Stimulated activated CD4-positive, alpha-beta T cell treated with anti-CD3 and anti-CD28 coated beads, Interleukin-12 subunit alpha, Interleukin-12 subunit beta, amount 100 ng/mL, for 24 hours (primary cell): ENCODE measurements at regions not wholly inside any gene's neighbourhood (a gene's known extent, or its start where the extent isn't known, plus 50 kb on each side); places are given as distances from the start of the nearest gene placed in this dataset.

Experiments
- DNase-seq, 2 experiments: peaks; one replicate each; pipeline ENCODE4 v3.0.0-alpha.2; 2020; ENCODE audit warnings: low read depth in 2 of 2

DNA sequence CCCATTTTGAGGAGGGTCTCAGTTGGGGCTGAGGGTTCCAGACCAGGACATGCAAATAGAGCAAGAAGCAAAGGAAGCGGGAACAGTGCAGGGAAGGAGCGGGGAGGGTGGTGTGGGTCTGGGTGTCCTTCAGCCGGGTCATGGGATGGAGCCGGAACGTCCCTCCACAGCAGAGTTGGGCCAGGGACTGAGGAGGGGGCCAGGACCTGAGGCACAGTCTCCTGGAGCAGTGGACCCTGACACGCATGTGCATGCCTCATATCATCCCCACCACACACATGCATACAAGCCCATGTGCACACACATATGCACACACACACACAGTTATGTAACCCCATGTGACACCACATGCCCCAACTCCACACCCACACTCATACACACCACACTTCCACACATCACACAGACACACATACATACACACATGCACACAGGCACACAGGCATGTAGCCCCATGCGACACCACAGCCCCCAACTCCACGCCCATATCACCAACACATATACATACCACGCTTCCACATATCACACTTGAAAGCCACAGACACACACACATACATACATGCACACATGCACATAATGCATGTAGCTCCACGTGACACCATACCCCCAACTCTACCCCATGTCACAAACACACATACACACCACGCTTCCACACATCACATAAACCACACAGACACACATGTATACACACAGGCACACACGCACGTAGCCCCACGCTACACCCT is 1026.6 kb downstream of the BRD1 start:
- DNase-seq = no peak

DNA sequence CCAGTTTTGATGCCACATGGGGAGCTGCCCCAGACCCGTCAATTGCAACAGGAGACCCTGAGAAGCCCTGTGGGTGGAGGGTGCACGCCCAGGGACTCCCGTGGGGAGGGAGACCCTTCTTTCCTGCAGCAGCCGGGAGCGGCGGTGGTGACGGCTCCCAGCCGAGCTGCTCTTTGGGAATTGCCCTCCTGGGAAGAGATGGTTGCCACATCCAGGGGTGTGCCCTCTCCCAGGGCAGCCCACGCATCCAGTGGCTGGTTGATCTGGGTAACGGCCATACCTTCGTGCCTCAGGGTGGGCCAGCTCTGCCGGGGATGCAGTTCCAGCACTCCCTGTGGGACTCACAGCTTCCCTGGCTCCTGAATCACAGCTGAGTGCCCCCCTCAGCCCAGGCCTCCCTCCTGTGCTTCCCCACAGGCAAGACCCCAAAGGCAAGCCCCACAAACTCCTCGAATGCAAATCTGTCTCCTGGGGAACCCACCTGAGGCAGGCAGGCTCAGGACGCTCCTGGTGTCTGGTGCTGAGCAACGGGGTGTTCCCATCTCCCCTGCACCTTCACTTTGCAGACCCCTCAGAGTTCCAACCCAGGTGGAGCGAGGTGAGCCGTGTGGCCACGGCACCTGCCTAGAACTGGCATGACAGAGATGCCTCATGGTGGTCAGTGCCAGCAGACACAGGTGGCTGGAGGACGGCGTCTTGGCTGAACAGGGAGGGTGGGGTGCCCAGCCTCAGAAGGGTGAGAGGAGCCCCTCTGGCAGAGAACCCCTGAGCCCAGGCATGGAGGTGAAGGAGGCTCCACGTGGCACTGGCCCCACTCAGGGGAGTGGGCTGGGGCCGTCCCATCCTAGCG is 1027.4 kb downstream of the BRD1 start:
- no peak for DNase-seq

DNA sequence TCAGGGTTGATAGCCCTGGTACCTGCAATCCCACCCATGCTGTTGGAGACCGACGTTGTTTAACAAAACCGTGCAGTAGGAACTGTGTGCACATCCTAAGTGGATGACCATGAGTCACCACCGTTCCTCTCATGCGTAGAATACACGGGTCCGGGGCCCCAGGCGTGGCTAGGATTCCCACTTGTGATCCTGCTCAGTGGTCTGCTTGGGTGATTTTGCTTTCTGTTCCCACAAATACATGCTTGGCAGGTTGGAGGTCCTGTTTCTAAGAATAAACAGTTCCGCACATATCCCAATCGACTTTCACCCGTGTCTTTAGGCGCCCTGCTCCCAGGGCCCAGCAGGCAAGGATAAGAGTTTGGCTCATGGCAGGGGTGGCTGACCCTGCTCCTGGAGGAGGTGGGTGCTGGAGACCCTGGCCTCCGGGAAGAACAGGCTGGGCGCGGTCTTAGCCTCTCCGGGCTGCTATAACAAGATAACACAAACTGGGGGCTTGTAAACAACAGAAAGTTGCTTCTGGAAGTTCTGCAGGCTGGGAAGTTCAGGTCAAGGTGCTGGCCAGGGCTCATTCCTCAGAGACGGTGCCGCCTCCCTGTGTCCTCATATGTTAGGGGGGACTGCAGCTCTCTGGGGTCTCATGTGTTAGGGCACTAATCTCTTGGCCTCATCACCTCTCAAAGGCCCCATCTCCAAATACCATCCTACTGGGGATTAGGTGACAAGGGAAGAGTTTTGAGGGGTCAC is 1028.3 kb downstream of the BRD1 start:
- DNase-seq = no peak

DNA sequence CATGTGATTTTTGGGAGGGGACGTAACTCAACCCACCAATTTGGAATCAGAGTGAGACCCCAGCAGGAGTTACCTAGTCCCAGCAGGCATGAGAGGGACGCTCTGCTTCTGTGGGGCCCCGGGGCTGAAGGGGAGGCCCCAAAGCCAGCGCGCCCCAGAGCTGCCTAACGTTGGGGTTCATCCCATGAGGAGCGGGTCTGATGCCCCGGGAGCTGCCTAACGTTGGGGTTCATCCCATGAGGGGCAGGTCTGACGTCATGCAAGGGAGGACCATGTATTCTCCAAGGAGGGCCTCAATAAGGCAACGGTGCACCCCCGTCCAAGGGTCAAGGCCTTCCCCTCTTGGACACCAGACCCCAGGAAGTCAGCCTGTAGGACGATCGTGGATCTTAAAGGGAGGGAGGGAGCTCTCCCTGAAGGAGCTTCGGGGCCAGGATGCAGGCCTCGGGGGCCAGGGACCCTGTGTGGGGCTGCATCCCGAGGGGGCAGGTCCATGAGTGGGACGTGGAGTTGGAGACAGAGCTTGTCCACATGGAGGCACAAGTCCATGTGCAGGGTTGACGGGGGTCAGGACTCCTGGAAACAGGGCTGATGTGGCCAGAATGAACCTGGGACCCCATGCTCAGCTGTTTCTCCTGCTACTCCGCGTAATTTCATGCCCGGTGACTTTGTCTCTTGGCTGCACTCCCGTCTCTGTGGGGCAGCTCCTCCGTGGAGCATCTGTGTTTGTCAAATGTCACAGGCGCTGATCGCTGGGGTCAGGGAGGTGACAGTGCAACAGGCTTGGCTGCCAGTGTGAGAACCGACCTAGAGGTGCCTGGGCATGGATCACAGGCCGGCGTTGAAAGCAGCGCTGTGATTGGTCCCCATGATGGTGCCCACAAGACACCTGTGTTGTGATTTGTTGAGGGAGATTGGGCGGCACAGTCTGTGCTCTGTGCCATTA is 1029.1 kb downstream of the BRD1 start:
- DNase-seq = no peak

DNA sequence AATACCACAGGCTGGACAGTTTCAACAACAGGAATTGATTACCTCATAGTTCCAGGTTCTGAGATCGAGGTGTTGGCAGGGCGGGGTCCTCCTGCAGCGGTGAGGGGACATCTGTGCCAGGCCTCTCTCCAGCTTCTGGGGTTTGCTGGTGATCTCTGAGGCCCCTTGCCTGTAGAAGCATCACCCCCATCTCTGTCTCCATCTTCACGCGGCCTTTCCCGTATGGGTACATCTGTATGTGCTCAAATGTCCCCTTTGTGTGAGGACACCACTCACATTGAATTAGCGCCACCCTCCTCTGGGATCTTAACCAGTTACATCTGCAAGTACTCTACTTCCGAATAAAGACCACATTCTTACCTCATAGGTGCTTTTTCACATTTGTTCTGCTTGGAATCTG is 1029.9 kb downstream of the BRD1 start:
- no peak for DNase-seq

DNA sequence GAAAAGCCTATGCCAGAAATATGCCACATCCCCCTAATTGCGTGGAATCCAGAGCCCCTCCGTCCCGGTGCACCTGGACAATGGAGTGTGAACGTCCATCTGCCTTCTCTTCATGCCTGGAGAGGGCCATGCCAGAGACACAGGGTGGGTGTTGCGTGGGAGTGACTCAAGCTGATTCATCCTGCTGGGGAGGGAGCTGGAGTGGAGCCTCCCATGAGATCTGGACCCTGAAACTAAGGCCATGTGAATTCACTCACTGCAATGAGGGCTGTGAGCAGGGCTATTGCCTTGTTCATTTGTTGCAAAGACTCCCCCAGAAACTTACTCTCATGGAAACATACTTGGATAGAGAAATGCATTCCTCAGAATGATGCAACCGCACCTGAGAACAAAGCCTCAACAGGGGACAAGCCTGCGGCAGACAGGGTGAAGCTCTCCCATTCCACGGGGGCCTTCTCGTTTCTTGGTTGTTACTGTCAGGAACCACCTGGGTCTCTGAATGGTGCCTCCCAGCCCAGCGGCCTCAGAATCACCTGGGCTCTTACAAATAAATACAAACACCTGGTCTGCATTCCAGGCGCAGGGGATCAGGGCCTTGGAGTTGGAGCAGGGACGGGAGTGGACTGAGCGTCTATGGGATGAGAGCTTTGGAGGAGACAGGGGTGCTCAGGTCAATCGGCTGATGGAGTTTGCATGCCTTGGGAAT is 1031.2 kb downstream of the BRD1 start:
- DNase-seq = no peak

DNA sequence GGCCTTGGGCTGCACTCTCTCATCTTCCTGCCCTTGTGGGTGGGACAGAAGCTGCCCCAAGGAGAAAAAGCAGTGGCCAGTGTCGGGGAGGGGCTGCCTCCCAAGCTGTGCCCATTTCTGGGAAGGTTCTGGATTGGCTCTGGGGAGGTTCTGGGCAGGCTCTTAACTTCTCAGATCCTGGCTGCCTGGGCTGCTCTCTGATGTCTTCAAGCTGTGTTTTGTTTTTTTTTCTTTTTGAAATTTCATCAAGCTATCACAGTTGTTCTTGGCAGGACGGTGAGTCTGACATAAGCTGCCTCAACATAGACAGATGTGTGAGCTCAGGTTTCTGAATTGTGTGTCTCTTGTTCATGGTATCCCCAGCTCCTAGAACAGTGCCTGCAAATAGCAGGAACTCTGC is 1032.0 kb downstream of the BRD1 start:
- DNase-seq = no peak

DNA sequence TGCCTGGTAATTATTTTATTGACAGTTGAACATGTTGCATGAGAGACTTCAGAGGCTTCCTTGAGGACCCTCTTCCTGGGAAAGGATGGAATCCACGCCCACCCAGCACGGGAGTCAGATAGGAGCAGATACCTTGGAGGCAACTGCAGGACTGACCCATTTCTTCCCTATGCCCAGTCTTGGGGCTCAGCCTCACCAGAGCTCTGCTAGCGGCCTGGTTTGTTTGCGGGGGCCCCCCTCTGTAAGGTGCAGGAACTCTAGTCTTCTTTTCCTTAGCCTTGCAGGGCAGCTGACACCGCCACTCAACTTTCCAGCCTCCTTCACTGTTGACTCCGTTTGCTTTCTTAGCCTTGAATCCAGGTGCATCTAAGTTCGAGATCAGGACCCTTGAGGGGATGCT is 1032.8 kb downstream of the BRD1 start:
- no peak for DNase-seq

DNA sequence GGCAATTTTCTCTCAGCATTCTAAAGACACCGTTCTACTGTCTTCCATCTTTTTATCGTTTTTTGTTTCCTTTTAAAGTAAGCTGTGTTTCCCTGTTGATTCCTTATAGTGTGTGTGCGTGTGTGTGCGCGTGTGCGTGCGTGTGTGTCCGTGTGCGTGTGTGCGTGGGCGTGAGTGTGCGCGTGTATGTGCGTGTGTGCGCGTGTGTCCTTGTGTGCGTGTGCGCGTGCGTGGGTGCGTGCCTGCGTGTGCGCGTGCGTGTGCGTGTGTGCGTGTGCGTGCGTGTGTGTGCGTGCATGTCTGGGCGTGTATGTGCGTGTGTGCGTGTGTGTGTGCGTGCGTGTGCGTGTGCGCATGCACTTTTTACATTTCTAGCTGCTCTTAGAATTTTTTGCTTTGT is 1033.7 kb downstream of the BRD1 start:
- DNase-seq = no peak

DNA sequence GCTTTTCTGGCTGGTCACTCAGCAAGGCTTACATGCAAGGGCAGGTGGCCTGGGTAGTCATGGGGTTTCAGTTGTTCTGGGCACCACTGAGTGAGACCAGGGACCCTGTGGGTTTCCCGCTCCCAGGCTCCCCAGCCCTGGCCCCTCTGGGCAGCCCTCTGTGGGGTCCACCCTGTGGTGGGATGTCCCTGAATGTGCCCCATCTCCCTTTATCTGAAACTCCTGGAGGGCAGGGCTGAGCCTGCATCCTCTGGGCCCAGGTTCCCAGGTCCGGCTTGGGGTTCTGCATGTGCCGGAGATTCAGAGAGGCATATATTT is 1041.0 kb downstream of the BRD1 start:
- DNase-seq = no peak

DNA sequence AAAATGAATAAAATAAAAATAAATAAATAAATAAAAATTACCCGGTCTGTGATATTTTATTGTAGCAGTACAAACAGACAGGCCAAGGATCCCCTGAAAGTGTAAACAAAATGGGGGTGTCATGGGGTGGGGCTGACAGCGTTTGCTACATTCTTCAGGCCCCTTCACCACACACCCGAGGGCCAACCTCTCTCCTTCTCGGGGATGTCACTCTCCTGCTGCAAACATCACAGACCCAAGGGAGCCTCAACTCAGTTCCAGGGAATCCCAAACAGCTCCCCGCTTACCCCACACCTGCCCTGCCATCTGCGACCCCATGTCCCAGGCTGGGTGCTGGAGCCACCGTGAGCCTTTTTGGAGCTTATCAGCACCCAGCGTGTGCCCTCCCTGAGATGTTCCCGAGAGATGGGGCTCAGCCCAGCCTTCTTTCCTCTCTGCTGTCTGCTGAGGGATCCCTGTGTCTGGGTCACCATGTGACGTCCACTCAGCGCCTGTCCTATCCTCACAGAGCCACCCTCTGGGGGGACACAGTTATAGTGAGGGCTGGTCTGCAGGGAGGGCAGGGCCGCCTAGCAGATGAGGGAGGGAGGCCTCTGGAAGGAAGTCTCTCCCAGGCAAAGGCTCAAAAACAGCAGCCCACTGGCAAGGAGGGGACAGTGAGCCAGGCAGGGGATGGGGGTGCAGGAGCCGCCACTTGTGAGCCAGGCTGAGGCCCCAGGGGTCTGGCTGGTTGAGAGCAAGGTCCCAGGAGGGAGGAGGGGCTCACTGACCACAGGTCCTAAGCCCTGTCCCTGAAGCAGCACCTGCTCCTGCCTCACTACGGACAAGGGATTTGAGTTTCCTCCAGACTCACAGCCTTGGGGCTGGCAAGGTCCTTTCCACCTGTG is 1041.6 kb downstream of the BRD1 start:
- DNase-seq = no peak

DNA sequence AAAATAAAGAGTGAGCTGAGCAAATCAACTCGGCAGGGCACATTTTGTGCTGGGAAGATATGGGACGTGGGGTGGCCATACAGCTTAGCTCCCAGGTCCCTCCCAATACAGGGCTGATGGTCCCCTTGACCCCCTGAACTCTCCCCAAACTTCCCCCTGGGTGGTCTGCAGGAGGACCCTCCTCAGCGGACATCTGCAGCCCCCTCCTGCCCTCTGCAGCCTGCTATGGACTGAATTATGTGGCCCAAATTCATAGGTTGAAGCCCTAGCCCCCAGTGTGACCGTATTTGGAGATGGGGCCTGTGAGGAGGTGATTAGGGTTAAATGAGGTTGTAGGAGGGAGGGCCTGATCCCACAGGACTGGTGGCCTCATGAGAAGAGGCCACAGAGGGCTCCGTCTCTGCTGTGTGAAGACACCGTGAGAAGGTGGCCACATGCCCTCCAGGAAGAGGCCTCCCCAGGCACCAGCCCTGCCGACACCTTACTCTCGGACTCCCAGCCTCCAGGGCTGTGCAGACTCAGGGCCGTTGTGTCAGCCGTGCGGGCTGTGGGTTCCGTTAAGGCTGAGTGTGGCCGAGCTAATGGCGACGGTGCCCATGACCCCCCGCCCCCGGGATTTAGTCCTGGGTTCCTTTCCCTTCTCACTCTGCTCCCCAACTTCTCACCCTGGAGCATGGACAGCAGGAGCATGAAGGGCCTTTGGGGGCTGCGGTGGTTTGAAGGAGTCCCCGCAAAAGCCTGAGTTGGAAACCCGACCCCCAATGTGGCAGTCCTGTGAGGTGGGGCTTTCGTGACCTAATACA is 1042.8 kb downstream of the BRD1 start:
- DNase-seq = no peak

DNA sequence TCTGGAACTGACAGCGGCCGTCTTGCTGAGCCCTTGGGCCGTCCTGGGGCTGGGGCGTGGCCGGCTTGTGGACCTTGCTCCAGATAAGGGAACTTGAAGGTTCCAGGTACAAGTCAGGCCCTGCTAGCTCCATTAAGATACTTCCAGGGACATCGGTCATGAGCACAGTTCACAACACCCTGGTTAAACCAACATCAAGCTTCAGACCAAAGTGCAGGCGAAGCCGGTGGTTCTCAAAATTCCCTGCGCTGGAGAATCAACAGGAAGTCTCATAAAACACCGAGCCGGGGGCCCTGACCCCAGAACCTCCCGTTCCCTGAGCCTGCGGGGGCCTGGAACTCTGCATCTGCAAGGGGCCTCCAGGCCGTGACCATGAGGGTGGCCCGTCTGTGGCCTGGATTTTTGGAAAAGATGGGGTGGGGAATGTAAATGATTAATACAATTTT is 1043.8 kb downstream of the BRD1 start:
- no peak for DNase-seq

DNA sequence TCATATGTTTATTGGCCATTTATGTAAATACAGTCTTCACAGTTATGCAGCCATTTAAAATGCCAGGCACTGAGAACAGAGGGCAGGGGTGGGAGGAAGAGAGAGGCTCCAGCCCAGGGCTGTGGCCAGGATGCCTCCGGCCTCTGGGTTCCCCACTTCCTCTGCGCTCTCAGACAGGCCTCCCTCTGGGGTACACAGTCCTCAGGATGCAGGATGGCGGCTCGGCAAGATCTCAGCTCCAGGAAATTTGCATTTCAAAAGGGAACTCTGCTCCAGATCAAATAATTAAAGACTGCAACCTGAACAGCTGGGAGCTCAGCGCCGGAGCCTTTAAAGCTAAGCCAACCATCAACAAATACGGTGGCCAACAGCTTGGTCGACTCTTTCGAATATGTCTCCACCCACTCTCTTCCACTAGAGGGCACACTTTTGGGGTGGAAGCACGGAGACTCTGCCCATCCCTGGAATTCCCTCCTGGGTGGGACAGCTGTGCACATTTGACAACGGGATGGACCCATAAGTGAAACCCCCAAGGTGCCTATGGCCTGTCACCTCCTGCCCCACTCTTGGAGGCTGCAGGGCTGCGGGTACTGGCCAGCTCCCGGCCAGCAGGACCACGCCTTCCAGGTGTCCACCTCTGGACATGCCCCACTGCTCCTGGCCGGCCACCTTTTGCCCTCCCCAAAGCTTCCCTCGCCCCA is 1044.7 kb downstream of the BRD1 start:
- no peak for DNase-seq

DNA sequence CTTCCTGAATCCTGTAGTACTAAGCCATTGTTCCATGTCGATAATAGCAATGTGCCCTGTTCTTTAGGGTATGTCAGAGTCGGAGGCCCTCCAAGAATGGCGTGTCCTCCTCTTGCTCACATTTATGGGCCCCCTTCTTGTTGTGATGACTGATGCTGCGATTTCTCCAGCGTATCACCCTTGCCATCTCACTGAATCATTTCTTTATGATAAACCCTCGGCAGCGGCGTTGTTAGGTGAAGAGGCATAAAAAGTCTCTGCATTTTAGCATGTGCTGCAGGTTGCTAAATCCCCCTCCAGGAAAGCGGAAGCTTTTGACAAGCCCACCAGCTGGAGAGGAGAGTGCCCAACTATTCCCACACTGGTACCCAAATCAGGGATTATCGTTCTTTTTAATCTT is 1045.3 kb downstream of the BRD1 start:
- no peak for DNase-seq

DNA sequence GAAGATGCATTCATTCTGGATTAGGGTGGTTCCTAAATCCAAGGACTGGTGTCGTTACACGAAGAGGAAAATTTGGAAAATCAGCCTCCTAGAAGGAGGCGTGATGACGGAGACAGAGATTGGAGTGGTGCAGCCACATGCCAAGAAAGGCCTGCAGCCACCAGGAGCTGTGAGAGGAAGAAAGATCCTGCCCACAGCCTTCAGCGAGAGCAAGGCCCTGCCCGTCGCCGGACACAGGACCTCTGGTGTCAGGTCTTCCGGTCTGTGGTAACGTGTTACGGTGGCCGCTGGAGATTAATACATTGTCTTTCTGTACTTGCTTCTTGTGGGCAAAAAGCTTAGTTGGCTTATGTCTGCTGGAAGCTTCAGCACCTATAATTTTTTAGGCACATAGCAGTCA is 1045.8 kb downstream of the BRD1 start:
- DNase-seq = no peak

DNA sequence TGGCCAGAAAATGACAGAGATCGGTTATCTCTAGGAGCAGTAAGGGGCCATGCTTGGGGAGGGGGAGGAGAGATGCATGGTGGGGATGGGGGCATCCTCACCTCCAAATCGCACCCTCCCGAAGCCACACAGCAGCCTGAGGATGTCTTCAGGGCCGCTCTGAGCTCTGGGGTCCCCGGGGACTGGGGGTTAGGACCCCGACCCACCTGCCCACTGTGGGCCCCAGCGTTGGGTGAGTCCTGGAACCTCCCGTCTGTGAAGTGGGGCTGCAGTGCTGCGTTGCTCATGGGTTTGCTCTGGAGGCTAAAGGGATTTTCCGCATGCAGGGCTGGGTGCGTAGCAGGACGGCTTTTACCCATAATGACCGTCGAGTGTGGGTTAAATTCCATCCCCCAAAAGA is 1046.3 kb downstream of the BRD1 start:
- DNase-seq = no peak

DNA sequence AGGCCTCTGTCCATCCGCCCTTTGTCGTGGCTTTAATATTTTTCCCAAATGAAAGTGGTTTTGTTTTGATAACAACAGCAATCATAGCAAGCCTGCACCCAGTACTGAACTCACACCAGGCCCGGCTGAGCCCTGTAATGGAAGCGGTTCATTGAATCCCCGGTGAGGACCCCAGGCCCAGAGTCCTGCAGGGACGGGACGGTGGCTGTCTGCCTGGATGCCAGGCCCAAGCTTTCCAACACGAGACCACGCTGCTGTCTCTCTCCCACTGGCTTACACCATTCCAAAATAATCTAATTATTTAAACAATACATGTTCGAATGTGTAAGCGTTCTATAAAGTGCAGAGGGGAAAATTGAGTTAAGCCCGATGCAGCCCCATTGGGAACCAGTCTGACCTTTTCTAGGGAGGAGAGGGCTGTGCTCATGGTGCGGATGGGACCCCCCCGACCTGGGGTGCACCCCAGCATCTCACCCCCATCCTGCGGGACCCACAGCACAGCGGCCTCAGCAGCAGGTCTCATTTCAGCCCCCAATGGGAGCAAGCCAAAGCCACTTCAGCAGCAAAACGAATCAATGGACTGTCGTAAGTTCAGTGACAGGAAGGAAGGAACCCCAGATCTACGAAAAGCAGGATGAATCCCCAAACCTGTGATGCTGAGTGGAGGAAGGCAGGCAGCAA is 1046.9 kb downstream of the BRD1 start:
- no peak for DNase-seq
